Adrenal gland (tissue), 9 donors: ENCODE measurements at regions not wholly inside any gene's neighbourhood (a gene's known extent, or its start where the extent isn't known, plus 50 kb on each side); places are given as distances from the start of the nearest gene placed in this dataset.

Experiments
- DNase-seq, 7 donors: peaks; one replicate each; pipeline ENCODE4 v3.0.0-alpha.2; 2019 to 2020
- H3K27ac ChIP-seq, 5 donors: fragments of 200-600 bp; sonication (generic) in 4 of 5; 1 replicate in 3 of 5; 2 replicates in 2 of 5; pipeline versions ENCODE4 v1.5.1 to v1.8.0; 2016 to 2020; ENCODE audit warnings: mild to moderate bottlenecking in 1 of 5
- H3K27me3 ChIP-seq: fragments of 200-600 bp; 2 replicates; pipeline ENCODE4 v1.8.0; 2021
- H3K36me3 ChIP-seq, 2 donors: fragments of 200-600 bp; replicated peaks in 1 of 2; 1 replicate in 1 of 2; 2 replicates in 1 of 2; pipeline versions ENCODE4 v1.5.1 to v1.8.0; 2018 to 2022
- H3K4me1 ChIP-seq, 2 donors: fragments of 200-600 bp; replicated peaks in 1 of 2; 1 replicate in 1 of 2; 2 replicates in 1 of 2; pipeline versions ENCODE4 v1.5.1 to v1.8.0; 2018 to 2021
- H3K4me3 ChIP-seq, 4 donors: fragments of 200-600 bp; sonication (generic) in 3 of 4; one replicate each; pipeline ENCODE4 v1.5.1; 2016 to 2018
- H3K9me3 ChIP-seq, 3 donors: fragments of 200-600 bp; sonication (generic) in 1 of 3; replicated peaks in 1 of 3; 1 replicate in 2 of 3; 2 replicates in 1 of 3; pipeline versions ENCODE4 v1.5.1 to v1.8.0; 2016 to 2021
- CTCF ChIP-seq, 6 experiments: fragments of 450-650 bp in 4 of 6; fragments of 200-600 bp in 2 of 6; sonication (generic) in 1 of 6; IDR thresholded peaks; 1 replicate in 5 of 6; 2 replicates in 1 of 6; pipeline versions ENCODE4 v1.5.1 to v1.8.0; 2016 to 2021; ENCODE audit warnings: antibody characterized with exemption in 6 of 6, mild to moderate bottlenecking in 2 of 6, moderate library complexity in 1 of 6
- POLR2A ChIP-seq, 2 donors: fragments of 450-650 bp; IDR thresholded peaks; one replicate each; pipeline ENCODE4 v1.6.1; 2017; ENCODE audit warnings: antibody characterized with exemption in 2 of 2, mild to moderate bottlenecking in 2 of 2, moderate library complexity in 1 of 2
- WGBS, 4 donors: extraction: QIAGEN DNeasy Blood & Tissue Kit in 2 of 4; methylation state at CpG; one replicate each; pipeline versions ENCODE4 v1.1.5 to v1.1.7; 2013 to 2017; 5-methylcytosine and 5-hydroxymethylcytosine counted together
- intact Hi-C, 2 donors: fragments of 100-400 bp; cut with DNase I; formaldehyde crosslinking; loops; one replicate each; pipeline versions ENCODE4 v1.14.1 to v1.15.0; 2022 to 2023
- donor health status: healthy with polysubstance abuse.
- donor health status: Bipolar disorder and iron deficiency.
- donor health status: DM: yes; HTN: yes; CAD: no.
- donor health status: DM: no; HTN: no; CAD: no.
- donor health status: DM: no; HTN: no; CAD: no.

- H3K4me1 ChIP-seq: no peaks in the 10 kb centered on the region
Observed at GRCh38 chrY:18951657-18952435, 178.3 kb upstream of the HSFY2 start.

DNA sequence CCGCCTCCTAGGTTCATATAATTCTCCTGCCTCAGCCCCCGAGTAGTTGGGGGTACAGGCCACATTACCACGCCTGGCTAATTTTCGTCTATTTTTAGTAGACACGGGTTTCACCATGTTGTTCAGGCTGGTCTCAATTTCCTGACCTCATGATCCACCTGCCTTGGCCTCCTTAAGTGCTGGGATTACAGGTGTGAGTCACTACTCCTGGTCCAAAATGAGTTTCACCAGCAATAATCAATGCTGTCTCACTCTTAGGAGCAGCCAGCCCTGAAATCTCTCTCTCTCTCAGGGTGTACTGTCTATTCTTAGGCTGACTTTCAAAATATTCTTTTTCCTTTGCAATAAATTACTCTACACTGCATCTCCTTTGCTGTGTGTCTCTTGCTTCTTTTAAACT is 177.5 kb upstream of the HSFY2 start:
- Histone ChIP-seq H3K4me3 (no peak overlapping the region), H3K36me3 (no peaks in the 10 kb centered on the region), H3K4me1 (no peaks in the 10 kb centered on the region), H3K27me3 (no peaks in the 10 kb centered on the region), H3K27ac (no peak overlapping the region), H3K9me3 (no peaks in the 10 kb centered on the region)
- intact Hi-C loops: no loop called here
- no peak for DNase-seq
- no peak for TF ChIP-seq POLR2A (IDR thresholded peaks at IDR 0.05)
- no peak for TF ChIP-seq CTCF (IDR thresholded peaks at IDR 0.05)
- 82 to 87% methylated on average over 5 of the region's 5 CpGs; no CpG with 5 or more reads in 2 of the 4 donors for WGBS, 4 donors

More at GRCh38 chrY:18951657-18952435, 178.3 kb upstream of the HSFY2 start:
- no peaks in the 10 kb centered on the region for H3K9me3 ChIP-seq
- no peaks in the 10 kb centered on the region for H3K27me3 ChIP-seq
- intact Hi-C loops: no loop called here
- TF ChIP-seq CTCF (IDR thresholded peaks at IDR 0.05): no peak
- no peak for TF ChIP-seq POLR2A (IDR thresholded peaks at IDR 0.05)
- H3K4me3 ChIP-seq: no peak overlapping the region
- 90 to 92% methylated on average over 6 to 7 of the region's 7 CpGs; no CpG with 5 or more reads in 2 of the 4 donors for WGBS, 4 donors
- no peak overlapping the region for H3K27ac ChIP-seq
- DNase-seq: no peak
- H3K36me3 ChIP-seq: no peaks in the 10 kb centered on the region

GRCh38 chrY:18936831-18937230 is 163.3 kb upstream of the HSFY2 start:
- DNase-seq: no peak
- Histone ChIP-seq H3K4me1 (no peaks in the 10 kb centered on the region), H3K27me3 (no peaks in the 10 kb centered on the region), H3K9me3 (no peaks in the 10 kb centered on the region), H3K27ac (no peak overlapping the region), H3K36me3 (no peaks in the 10 kb centered on the region), H3K4me3 (no peak overlapping the region)
- TF ChIP-seq CTCF (IDR thresholded peaks at IDR 0.05) (no peak), POLR2A (IDR thresholded peaks at IDR 0.05) (no peak)
- intact Hi-C loops: no loop called here

- no peak for TF ChIP-seq CTCF (IDR thresholded peaks at IDR 0.05)
- TF ChIP-seq POLR2A (IDR thresholded peaks at IDR 0.05): no peak
- Histone ChIP-seq H3K4me3 (no peak overlapping the region), H3K27me3 (no peaks in the 10 kb centered on the region), H3K4me1 (no peaks in the 10 kb centered on the region), H3K27ac (no peak overlapping the region), H3K36me3 (no peaks in the 10 kb centered on the region), H3K9me3 (no peaks in the 10 kb centered on the region)
- no peak for DNase-seq
- WGBS, 4 donors: 91 to 94% methylated on average over 5 of the region's 5 CpGs; no CpG with 5 or more reads in 2 of the 4 donors
- intact Hi-C loops: no loop called here
Observed at GRCh38 chrY:18919256-18919655, 145.7 kb upstream of the HSFY2 start.
